Anterior cingulate cortex (tissue), 58 donors: ENCODE measurements at regions not wholly inside any gene's neighbourhood (a gene's known extent, or its start where the extent isn't known, plus 50 kb on each side); places are given as distances from the start of the nearest gene placed in this dataset.
A peak's percentile ranks its signal among the peaks of the same experiment; 100 is the strongest.
"Not testable (repeated sequence)": the region's sequence is repeated elsewhere in the genome, so short reads cannot be mapped to it uniquely, and the experiment has no call there.

Source experiments
- DNase-seq, 58 donors: peaks; one replicate each; lab custom pipeline; 2025; lab: John Stamatoyannopoulos, UW

GRCh38 chr4:43567644-43568043 is 675.1 kb downstream of the GRXCR1 start:
- DNase-seq: no peak

GRCh38 chr4:43586813-43587212 is 694.3 kb downstream of the GRXCR1 start:
- no peak for DNase-seq

GRCh38 chr4:43587758-43588157 is 695.2 kb downstream of the GRXCR1 start:
- no peak for DNase-seq

- DNase-seq: no peak
These were observed 714.9 kb downstream of the GRXCR1 start for GRCh38 chr4:43607400-43607799.

GRCh38 chr4:43607827-43608461 is 715.4 kb downstream of the GRXCR1 start:
- no peak for DNase-seq

- no peak for DNase-seq
These were observed 726.7 kb downstream of the GRXCR1 start for GRCh38 chr4:43619219-43619618.

GRCh38 chr4:43637893-43638292 is 745.4 kb downstream of the GRXCR1 start:
- not testable (repeated sequence) for DNase-seq

- DNase-seq: no peak
These were observed 759.5 kb downstream of the GRXCR1 start for GRCh38 chr4:43651991-43652390.

GRCh38 chr4:43659547-43659946 is 767.0 kb downstream of the GRXCR1 start:
- DNase-seq: not testable (repeated sequence)

GRCh38 chr4:43672265-43672885 is 776.2 kb downstream of the KCTD8 start:
- not testable (repeated sequence) for DNase-seq

- DNase-seq: peak in 20 of 58 donors; percentile 0 to 57 (median 6)
These were observed 768.2 kb downstream of the KCTD8 start for GRCh38 chr4:43680421-43680820.

- no peak for DNase-seq
These were observed 766.1 kb downstream of the KCTD8 start for GRCh38 chr4:43682551-43682950.

- DNase-seq: no peak
These were observed 758.5 kb downstream of the KCTD8 start for GRCh38 chr4:43690116-43690515.

- DNase-seq: no peak
These were observed 754.7 kb downstream of the KCTD8 start for GRCh38 chr4:43693876-43694275.

- no peak for DNase-seq
These were observed 739.2 kb downstream of the KCTD8 start for GRCh38 chr4:43709443-43709842.

GRCh38 chr4:43716721-43717395 is 731.8 kb downstream of the KCTD8 start:
- DNase-seq: no peak

- no peak for DNase-seq
These were observed 730.2 kb downstream of the KCTD8 start for GRCh38 chr4:43718369-43718768.

GRCh38 chr4:43732829-43733426 is 715.7 kb downstream of the KCTD8 start:
- DNase-seq: no peak

- no peak for DNase-seq
These were observed 706.5 kb downstream of the KCTD8 start for GRCh38 chr4:43742083-43742482.

GRCh38 chr4:43754566-43754965 is 694.0 kb downstream of the KCTD8 start:
- no peak for DNase-seq

GRCh38 chr4:43757147-43757546 is 691.5 kb downstream of the KCTD8 start:
- no peak for DNase-seq
